ENCODE measurements at regions not wholly inside any gene's neighbourhood (a gene's known extent, or its start where the extent isn't known, plus 50 kb on each side); places are given as distances from the start of the nearest gene placed in this dataset.

- no peak for DNase-seq (ENCODE audit: low read depth, low spot score)
These were observed 349.8 kb downstream of the PPARGC1A start for GRCh38 chr4:23539969-23540569.

- DNase-seq (ENCODE audit: low read depth, low spot score) = no peak
These were observed 356.0 kb downstream of the PPARGC1A start for GRCh38 chr4:23533859-23534258.

- DNase-seq (ENCODE audit: low read depth, low spot score) = no peak
These were observed 373.1 kb downstream of the PPARGC1A start for GRCh38 chr4:23516716-23517115.

- DNase-seq (ENCODE audit: low read depth, low spot score) = peak; percentile 5
These were observed 385.8 kb downstream of the PPARGC1A start for GRCh38 chr4:23504083-23504482.

GRCh38 chr4:23500894-23501449, 388.9 kb downstream of the PPARGC1A start:
- DNase-seq (ENCODE audit: low read depth, low spot score) = no peak

- DNase-seq (ENCODE audit: low read depth, low spot score) = no peak
These were observed 404.0 kb downstream of the PPARGC1A start for GRCh38 chr4:23485801-23486200.

GRCh38 chr4:23484689-23485088, 405.2 kb downstream of the PPARGC1A start:
- DNase-seq (ENCODE audit: low read depth, low spot score) = peak; percentile 75

- no peak for DNase-seq (ENCODE audit: low read depth, low spot score)
These were observed 406.4 kb downstream of the PPARGC1A start for GRCh38 chr4:23483320-23483960.

- no peak for DNase-seq (ENCODE audit: low read depth, low spot score)
These were observed 408.3 kb downstream of the PPARGC1A start for GRCh38 chr4:23481566-23481965.

- no peak for DNase-seq (ENCODE audit: low read depth, low spot score)
These were observed 411.9 kb downstream of the PPARGC1A start for GRCh38 chr4:23477905-23478304.

GRCh38 chr4:23476515-23477090, 413.2 kb downstream of the PPARGC1A start:
- DNase-seq (ENCODE audit: low read depth, low spot score) = peak; percentile 9

- DNase-seq (ENCODE audit: low read depth, low spot score) = no peak
These were observed 426.8 kb downstream of the PPARGC1A start for GRCh38 chr4:23463071-23463470.

- DNase-seq (ENCODE audit: low read depth, low spot score) = no peak
These were observed 431.8 kb downstream of the PPARGC1A start for GRCh38 chr4:23458054-23458453.

GRCh38 chr4:23456864-23457263, 433.0 kb downstream of the PPARGC1A start:
- no peak for DNase-seq (ENCODE audit: low read depth, low spot score)

- DNase-seq (ENCODE audit: low read depth, low spot score) = peak; percentile 50
These were observed 434.2 kb downstream of the PPARGC1A start for GRCh38 chr4:23455456-23456158.

GRCh38 chr4:23441530-23442069, 448.2 kb downstream of the PPARGC1A start:
- no peak for DNase-seq (ENCODE audit: low read depth, low spot score)

- DNase-seq (ENCODE audit: low read depth, low spot score) = no peak
These were observed 451.1 kb downstream of the PPARGC1A start for GRCh38 chr4:23438764-23439163.

- DNase-seq (ENCODE audit: low read depth, low spot score) = no peak
These were observed 460.4 kb downstream of the PPARGC1A start for GRCh38 chr4:23429497-23429896.

- DNase-seq (ENCODE audit: low read depth, low spot score) = no peak
These were observed 464.3 kb downstream of the PPARGC1A start for GRCh38 chr4:23425570-23425969.

GRCh38 chr4:23423540-23423939, 466.3 kb downstream of the PPARGC1A start:
- DNase-seq (ENCODE audit: low read depth, low spot score) = peak; percentile 23

GRCh38 chr4:23422878-23423277, 467.0 kb downstream of the PPARGC1A start:
- no peak for DNase-seq (ENCODE audit: low read depth, low spot score)

GRCh38 chr4:23413631-23414030, 476.2 kb downstream of the PPARGC1A start:
- no peak for DNase-seq (ENCODE audit: low read depth, low spot score)

Measured in ELF-1 (cell line).